A549 (cell line): ENCODE measurements at regions not wholly inside any gene's neighbourhood (a gene's known extent, or its start where the extent isn't known, plus 50 kb on each side); places are given as distances from the start of the nearest gene placed in this dataset.

Experiments
- ATAC-seq, 2 experiments: fragments of 200-7000 bp in 1 of 2; fragments of >200 bp in 1 of 2; cut with Nextera tagmentation in 1 of 2; cut with Tn5 transposase in 1 of 2; 3 replicates each; pipeline versions ENCODE4 v1.8.0 to v1.9.1; 2018 to 2020; ENCODE audit warnings: mild to moderate bottlenecking in 1 of 2, moderate library complexity in 1 of 2
- CTCF ChIA-PET: fragments of 300-600 bp; sonication (Branson Sonifier 250); formaldehyde crosslinking; extraction: SDS; loops from one replicate; lab custom pipeline; 2021; ENCODE audit warnings: antibody characterized with exemption, inconsistent platforms; lab: Yijun Ruan, JAX
- POLR2A ChIA-PET: fragments of 350-600 bp; formaldehyde crosslinking; extraction: SDS; loops from one replicate; lab custom pipeline; 2021; ENCODE audit warnings: antibody characterized with exemption, inconsistent platforms; lab: Yijun Ruan, JAX
- DNase-seq, 2 experiments: peaks; one replicate each; pipeline versions ENCODE4 v3.0.0 to v3.0.0-alpha.2; 2011 to 2016; ENCODE audit warnings: low read depth in 1 of 2, low spot score in 1 of 2
- FAIRE-seq: peaks from 2 replicates; lab custom pipeline; 2011; peaks lifted over from hg19 to GRCh38; lab: Jason Lieb, UNC
- H3K27ac ChIP-seq, 2 experiments: fragments of >200 bp; sonication (Bioruptor Twin); formaldehyde crosslinking; 3 replicates each; pipeline ENCODE4 v1.5.1; 2016 to 2017
- H3K4me1 ChIP-seq: fragments of >200 bp; sonication (Bioruptor Twin); formaldehyde crosslinking; 3 replicates; pipeline ENCODE4 v1.6.1; 2016
- H3K4me2 ChIP-seq: fragments of >200 bp; sonication (Bioruptor Twin); formaldehyde crosslinking; 3 replicates; pipeline ENCODE4 v1.6.1; 2016
- H3K4me3 ChIP-seq: fragments of >200 bp; sonication (Bioruptor Twin); formaldehyde crosslinking; 3 replicates; pipeline ENCODE4 v1.5.1; 2016
- H3K9me3 ChIP-seq: fragments of >200 bp; sonication (Bioruptor Twin); formaldehyde crosslinking; 3 replicates; pipeline ENCODE4 v1.6.1; 2016
- CBX2 ChIP-seq: fragments of 200-600 bp; sonication (generic); IDR thresholded peaks from 2 replicates; pipeline ENCODE4 v1.6.1; 2016; ENCODE audit warnings: low read depth, mild to moderate bottlenecking, borderline replicate concordance
- CBX8 ChIP-seq: fragments of 200-600 bp; sonication (generic); IDR thresholded peaks from 2 replicates; pipeline ENCODE4 v1.6.1; 2016
- CEBPB ChIP-seq, 2 experiments: fragments of >200 bp in 1 of 2; sonication (Bioruptor Twin) in 1 of 2; formaldehyde crosslinking in 1 of 2; IDR thresholded peaks; 2 replicates each; pipeline ENCODE4 v1.6.1; 2012 to 2016
- CHD4 ChIP-seq: fragments of 200-600 bp; sonication (generic); IDR thresholded peaks from 2 replicates; pipeline ENCODE4 v1.6.1; 2016; ENCODE audit warnings: antibody characterized with exemption, mild to moderate bottlenecking, borderline replicate concordance
- EHF ChIP-seq: fragments of 250-450 bp; sonication (Bioruptor Pico); IDR thresholded peaks from 2 replicates; pipeline ENCODE4 v1.5.0; 2020; ENCODE audit warnings: mild to moderate bottlenecking
- EHMT2 ChIP-seq: fragments of 200-600 bp; sonication (generic); IDR thresholded peaks from 2 replicates; pipeline ENCODE4 v1.6.1; 2016; ENCODE audit warnings: antibody characterized with exemption, low read depth, mild to moderate bottlenecking, moderate library complexity
- FOSB ChIP-seq: fragments of 250-450 bp; sonication (Bioruptor Pico); IDR thresholded peaks from 2 replicates; pipeline ENCODE4 v1.5.0; 2020; ENCODE audit warnings: mild to moderate bottlenecking, moderate library complexity
- HES2 ChIP-seq: fragments of >200 bp; sonication (Bioruptor Twin); formaldehyde crosslinking; IDR thresholded peaks from 2 replicates; pipeline ENCODE4 v1.6.1; 2016
- HEYL ChIP-seq: fragments of 250-450 bp; sonication (Bioruptor Pico); IDR thresholded peaks from 2 replicates; pipeline ENCODE4 v1.8.0; 2021; ENCODE audit warnings: mild to moderate bottlenecking, moderate library complexity
- HOXA7 ChIP-seq: fragments of 250-450 bp; sonication (Bioruptor Pico); IDR thresholded peaks from 2 replicates; pipeline ENCODE4 v1.5.0; 2020; ENCODE audit warnings: mild to moderate bottlenecking, moderate library complexity
- HOXB13 ChIP-seq: fragments of 250-450 bp; sonication (Bioruptor Pico); IDR thresholded peaks from 2 replicates; pipeline ENCODE4 v1.5.0; 2020; ENCODE audit warnings: low read depth, mild to moderate bottlenecking, moderate library complexity
- JUNB ChIP-seq: fragments of >200 bp; sonication (Bioruptor Twin); formaldehyde crosslinking; IDR thresholded peaks from 2 replicates; pipeline ENCODE4 v1.6.1; 2016
- MAFK ChIP-seq: fragments of 450-650 bp; IDR thresholded peaks from 2 replicates; pipeline ENCODE4 v1.6.1; 2014; ENCODE audit not compliant: partially characterized antibody
- MYC ChIP-seq: IDR thresholded peaks from 2 replicates; pipeline ENCODE4 v1.6.1; 2012; ENCODE audit warnings: mild to moderate bottlenecking, inconsistent platforms, low read length, improper control_type of control experiment, borderline replicate concordance
- POLR2AphosphoS2 ChIP-seq: conservative IDR thresholded peaks from 2 replicates; pipeline ENCODE4 v1.6.1; 2012; ENCODE audit warnings: low read length, improper control_type of control experiment, inconsistent platforms
- RCOR1 ChIP-seq: fragments of 150-350 bp; IDR thresholded peaks from 2 replicates; pipeline ENCODE4 v1.6.1; 2014; ENCODE audit warnings: antibody characterized with exemption, low read length, low read depth
- REST ChIP-seq: fragments of 200-600 bp; sonication (generic); IDR thresholded peaks from 2 replicates; pipeline ENCODE4 v1.6.1; 2016; ENCODE audit warnings: antibody characterized with exemption, mild to moderate bottlenecking, moderate library complexity
- SMC3 ChIP-seq: fragments of >200 bp; sonication (Bioruptor Twin); formaldehyde crosslinking; IDR thresholded peaks from 3 replicates; pipeline ENCODE4 v1.6.1; 2018; ENCODE audit warnings: inconsistent platforms
- SREBF2 ChIP-seq: fragments of 450-650 bp; IDR thresholded peaks from 2 replicates; pipeline ENCODE4 v1.6.1; 2014; ENCODE audit warnings: mild to moderate bottlenecking, moderate library complexity
- TP53 ChIP-seq: fragments of 250-450 bp; sonication (Bioruptor Pico); IDR thresholded peaks from 2 replicates; pipeline ENCODE4 v1.5.0; 2021; ENCODE audit warnings: mild to moderate bottlenecking, moderate library complexity
- ZFP36 ChIP-seq: fragments of 450-650 bp; IDR thresholded peaks from 2 replicates; pipeline ENCODE4 v1.6.1; 2014; ENCODE audit warnings: borderline replicate concordance; ENCODE audit not compliant: partially characterized antibody
- WGBS: methylation state at CpG from one replicate; pipeline ENCODE4 v1.1.6; 2017; ENCODE audit errors: missing lambda C conversion rate; 5-methylcytosine and 5-hydroxymethylcytosine counted together
- TF ChIP-seq, protein P1 (sequence below): fragments of 250-450 bp; sonication (Bioruptor Pico); IDR thresholded peaks from 2 replicates; pipeline ENCODE4 v1.5.0; 2020; ENCODE audit warnings: low read depth, mild to moderate bottlenecking, moderate library complexity
- TF ChIP-seq, protein P2 (sequence below): IDR thresholded peaks from 2 replicates; pipeline ENCODE4 v1.6.1; 2012
- TF ChIP-seq, protein P3 (sequence below): fragments of 150-350 bp; IDR thresholded peaks from 2 replicates; pipeline ENCODE4 v1.6.1; 2014; ENCODE audit warnings: low read depth, mild to moderate bottlenecking, low read length

GRCh38 chr4:114479595-114479994, 119.0 kb upstream of the UGT8 start:
- H3K27ac ChIP-seq, result no peak overlapping the region
- no peak for DNase-seq
- H3K4me3 ChIP-seq, result no peak overlapping the region
- no peaks in the 10 kb centered on the region for H3K4me1 ChIP-seq
- TF ChIP-seq TP53 (CRISPR knock-in tag), result no peak
- no peak for TF ChIP-seq JUNB
- TF ChIP-seq HES2, result no peak
- TF ChIP-seq ZFP36, result no peak
- TF ChIP-seq CEBPB (IDR thresholded peaks at IDR 0.05), result no peak
- no peak for TF ChIP-seq SREBF2
- TF ChIP-seq HEYL, result no peak
- TF ChIP-seq, protein P1, sequence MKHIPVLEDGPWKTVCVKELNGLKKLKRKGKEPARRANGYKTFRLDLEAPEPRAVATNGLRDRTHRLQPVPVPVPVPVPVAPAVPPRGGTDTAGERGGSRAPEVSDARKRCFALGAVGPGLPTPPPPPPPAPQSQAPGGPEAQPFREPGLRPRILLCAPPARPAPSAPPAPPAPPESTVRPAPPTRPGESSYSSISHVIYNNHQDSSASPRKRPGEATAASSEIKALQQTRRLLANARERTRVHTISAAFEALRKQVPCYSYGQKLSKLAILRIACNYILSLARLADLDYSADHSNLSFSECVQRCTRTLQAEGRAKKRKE (CRISPR knock-in tag), result no peak
- no peaks in the 10 kb centered on the region for H3K9me3 ChIP-seq
- no peak for FAIRE-seq
- 10% methylated on average over 1 of the region's 3 CpGs for WGBS
- POLR2A ChIA-PET, result no interaction called here
- no peak for ATAC-seq
- H3K4me2 ChIP-seq, result no peak overlapping the region
- CTCF ChIA-PET, result no interaction called here

DNA sequence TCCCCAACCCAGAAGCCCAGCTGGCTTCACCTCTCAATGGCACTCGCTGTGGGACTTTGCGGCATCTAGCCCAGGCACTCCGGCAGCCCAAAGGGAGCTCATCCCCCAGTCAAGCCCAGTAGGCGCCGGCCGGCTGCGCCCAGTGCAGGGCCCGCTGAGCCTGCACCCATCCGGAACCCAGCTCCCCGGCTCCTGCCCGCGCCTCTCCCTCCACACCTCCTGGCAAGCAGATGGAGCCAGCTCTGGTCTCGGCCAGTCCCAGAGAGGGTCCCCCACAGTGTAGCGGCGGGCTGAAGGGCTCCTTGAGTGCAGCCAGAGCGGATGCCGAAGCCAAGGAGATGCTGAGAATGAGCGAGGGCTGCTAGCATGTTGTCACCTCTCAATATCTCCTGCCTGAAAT, 116.8 kb upstream of the UGT8 start:
- no peak for DNase-seq
- Histone ChIP-seq H3K27ac (no peak overlapping the region), H3K9me3 (no peaks in the 10 kb centered on the region)
- WGBS, result 61% methylated on average over 3 of the region's 18 CpGs
- CTCF ChIA-PET, result no interaction called here
- TF ChIP-seq, protein P2, sequence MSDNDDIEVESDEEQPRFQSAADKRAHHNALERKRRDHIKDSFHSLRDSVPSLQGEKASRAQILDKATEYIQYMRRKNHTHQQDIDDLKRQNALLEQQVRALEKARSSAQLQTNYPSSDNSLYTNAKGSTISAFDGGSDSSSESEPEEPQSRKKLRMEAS, result no peak
- TF ChIP-seq HOXB13 (CRISPR knock-in tag) (no peak), MYC (no peak), POLR2AphosphoS2 (no peak), RCOR1 (no peak), SMC3 (no peak), EHF (CRISPR knock-in tag) (no peak), TP53 (CRISPR knock-in tag) (no peak), FOSB (CRISPR knock-in tag) (no peak), CHD4 (no peak)
- TF ChIP-seq, protein P3, sequence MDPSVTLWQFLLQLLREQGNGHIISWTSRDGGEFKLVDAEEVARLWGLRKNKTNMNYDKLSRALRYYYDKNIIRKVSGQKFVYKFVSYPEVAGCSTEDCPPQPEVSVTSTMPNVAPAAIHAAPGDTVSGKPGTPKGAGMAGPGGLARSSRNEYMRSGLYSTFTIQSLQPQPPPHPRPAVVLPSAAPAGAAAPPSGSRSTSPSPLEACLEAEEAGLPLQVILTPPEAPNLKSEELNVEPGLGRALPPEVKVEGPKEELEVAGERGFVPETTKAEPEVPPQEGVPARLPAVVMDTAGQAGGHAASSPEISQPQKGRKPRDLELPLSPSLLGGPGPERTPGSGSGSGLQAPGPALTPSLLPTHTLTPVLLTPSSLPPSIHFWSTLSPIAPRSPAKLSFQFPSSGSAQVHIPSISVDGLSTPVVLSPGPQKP, result no peak
- TF ChIP-seq, all 56 proteins: peak for 0
- Histone ChIP-seq H3K4me2 (no peak overlapping the region), H3K4me3 (no peak overlapping the region), H3K4me1 (no peaks in the 10 kb centered on the region)
- POLR2A ChIA-PET, result no interaction called here
- ATAC-seq, result no peak
- no peak for FAIRE-seq

DNA sequence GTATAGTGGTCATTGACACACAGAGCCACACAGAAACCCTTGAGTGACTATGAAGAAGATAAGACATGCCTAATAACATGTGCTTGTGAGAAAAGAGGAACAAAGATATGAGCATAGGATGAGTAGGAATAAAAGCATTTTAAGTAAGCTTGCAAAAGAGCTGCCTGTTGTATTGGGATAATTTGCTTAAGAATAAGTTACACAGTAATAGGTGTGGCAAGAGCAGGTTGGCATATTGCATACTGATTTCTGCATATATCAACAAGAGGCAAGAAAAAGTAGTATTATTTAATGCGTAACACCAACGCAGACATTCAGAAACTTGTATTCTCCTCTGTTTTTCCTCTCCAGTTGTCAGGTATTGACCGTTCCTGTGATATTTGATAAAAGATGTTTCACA, 111.5 kb upstream of the UGT8 start:
- Histone ChIP-seq H3K9me3 (no peaks in the 10 kb centered on the region), H3K4me2 (no peak overlapping the region), H3K27ac (no peak overlapping the region), H3K4me3 (no peak overlapping the region), H3K4me1 (no peaks in the 10 kb centered on the region)
- no peak for ATAC-seq
- ChIA-PET CTCF (no interaction called here), POLR2A (no interaction called here)
- WGBS, result 67% methylated on average over 3 of the region's 3 CpGs
- no peak for FAIRE-seq
- no peak for DNase-seq
- TF ChIP-seq REST, result no peak
- no peak for TF ChIP-seq CBX8
- TF ChIP-seq MAFK, result no peak
- no peak for TF ChIP-seq CBX2
- no peak for TF ChIP-seq EHMT2
- no peak for TF ChIP-seq HOXA7
